ENCODE measurements at regions not wholly inside any gene's neighbourhood (a gene's known extent, or its start where the extent isn't known, plus 50 kb on each side); places are given as distances from the start of the nearest gene placed in this dataset.

- no peak for TF ChIP-seq CTCF (conservative IDR thresholded peaks at IDR 0.05; ENCODE audit: low read length)
- TF ChIP-seq EZH2phosphoT487 (IDR thresholded peaks at IDR 0.05; ENCODE audit: borderline replicate concordance): no peak
Observed at GRCh38 chr20:48564982-48565539, 262.7 kb downstream of the PREX1 start.
